HCEC 1CT (cell line): ENCODE measurements at regions not wholly inside any gene's neighbourhood (a gene's known extent, or its start where the extent isn't known, plus 50 kb on each side); places are given as distances from the start of the nearest gene placed in this dataset.

ENCODE experiments used
- DNase-seq: peaks from one replicate; pipeline ENCODE4 v3.0.0-alpha.2; 2017

GRCh38 chr5:57332361-57332760 lies 150.2 kb downstream of the ACTBL2 start:
- DNase-seq: no peak

- DNase-seq: no peak
Measured at GRCh38 chr5:57327561-57328367, 153.9 kb downstream of the GPBP1 start.

DNA sequence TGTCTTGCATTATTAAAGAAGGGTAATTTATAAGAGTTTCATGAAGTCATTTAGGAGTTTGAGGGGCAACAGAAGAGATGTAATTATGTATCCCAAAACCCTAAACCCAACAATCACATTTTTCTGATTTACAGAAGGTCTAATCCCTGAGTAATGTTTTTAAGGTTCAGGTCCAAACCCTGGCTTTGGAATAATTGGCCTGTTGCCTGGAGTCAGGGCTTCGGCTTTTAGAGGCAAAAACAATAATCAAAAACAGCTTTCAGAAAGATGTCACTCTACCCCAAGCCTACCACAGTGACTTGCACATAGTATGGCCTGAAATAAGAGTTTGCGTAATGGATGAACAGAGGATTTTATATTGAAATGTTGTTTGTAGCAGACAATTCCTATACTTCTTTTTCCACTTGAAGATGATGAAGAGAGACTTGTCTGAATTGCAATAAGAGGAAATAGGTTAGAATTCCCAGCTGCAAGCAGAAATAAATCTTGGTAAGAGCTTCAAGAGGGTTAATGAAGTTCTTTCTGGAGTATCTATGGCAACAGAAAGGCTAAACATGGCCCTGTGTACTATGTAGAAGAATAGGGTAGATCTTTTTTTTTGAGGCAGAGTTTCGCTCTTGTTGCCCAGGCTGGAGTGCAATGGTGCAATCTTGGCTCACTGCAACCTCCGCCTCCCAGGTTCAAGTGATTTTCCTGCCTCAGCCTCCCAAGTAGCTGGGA lies 152.0 kb downstream of the GPBP1 start:
- no peak for DNase-seq

DNA sequence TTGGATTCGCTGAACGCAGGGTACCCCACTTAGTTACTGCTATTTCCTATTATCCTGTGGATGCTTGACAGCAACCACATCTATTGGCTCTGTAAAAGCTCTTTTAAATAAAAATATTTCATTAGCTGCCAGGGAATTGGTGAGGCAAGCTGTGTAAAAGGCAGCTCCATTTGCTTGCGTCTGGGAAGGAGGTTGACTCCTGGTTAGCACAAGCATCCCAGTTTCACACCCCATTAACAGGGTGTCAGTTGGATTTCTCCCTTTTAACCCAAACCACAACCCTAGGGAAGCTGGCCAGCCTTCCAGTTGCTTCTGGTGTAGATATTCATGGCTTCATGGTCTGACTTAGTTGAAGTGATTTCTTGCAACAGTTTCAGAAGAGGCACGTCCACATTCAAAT lies 151.0 kb downstream of the GPBP1 start:
- no peak for DNase-seq

- no peak for DNase-seq
Measured at GRCh38 chr5:57324181-57324580, 150.3 kb downstream of the GPBP1 start.

DNA sequence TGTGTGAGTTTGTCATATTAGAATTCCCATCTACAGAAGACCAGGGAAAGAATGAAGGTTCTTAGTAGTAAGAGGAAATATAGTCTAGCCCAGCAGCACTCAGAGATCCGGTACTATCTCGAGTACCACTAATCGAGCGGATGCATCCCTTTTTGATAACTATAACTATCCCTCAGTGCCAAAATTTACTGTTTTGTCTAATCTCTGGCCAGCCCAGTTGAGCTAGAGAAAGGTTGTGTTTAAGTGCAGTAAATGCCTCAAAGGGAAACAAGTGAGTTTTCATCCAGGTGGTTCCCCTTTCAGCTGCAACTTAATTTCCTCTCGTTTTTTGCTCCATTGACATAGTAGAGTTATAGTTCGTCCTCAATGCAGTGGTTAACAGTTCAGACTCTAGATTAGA lies 146.7 kb downstream of the GPBP1 start:
- DNase-seq: no peak

DNA sequence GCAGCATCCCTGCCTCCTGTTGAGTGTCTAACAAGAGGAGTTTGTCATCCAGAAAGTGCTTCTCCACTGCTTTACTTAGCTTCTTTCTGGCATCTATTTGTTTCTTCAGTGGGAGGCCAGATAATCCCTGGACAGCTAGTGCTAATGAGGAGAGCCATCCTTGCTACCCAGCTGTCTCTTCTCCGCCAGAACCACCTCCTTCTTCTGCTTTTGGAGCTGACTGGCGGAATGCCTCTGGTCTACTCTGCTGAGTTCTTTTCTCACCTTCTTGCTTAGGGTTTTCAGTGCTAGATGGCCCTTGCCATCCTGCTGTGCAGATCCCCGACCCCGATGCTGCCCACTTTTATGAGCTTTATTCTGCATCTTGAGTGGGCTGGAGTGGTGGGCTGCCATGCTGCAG lies 145.8 kb downstream of the GPBP1 start:
- no peak for DNase-seq

- DNase-seq: no peak
Measured at GRCh38 chr5:57318251-57318650, 144.4 kb downstream of the GPBP1 start.

DNA sequence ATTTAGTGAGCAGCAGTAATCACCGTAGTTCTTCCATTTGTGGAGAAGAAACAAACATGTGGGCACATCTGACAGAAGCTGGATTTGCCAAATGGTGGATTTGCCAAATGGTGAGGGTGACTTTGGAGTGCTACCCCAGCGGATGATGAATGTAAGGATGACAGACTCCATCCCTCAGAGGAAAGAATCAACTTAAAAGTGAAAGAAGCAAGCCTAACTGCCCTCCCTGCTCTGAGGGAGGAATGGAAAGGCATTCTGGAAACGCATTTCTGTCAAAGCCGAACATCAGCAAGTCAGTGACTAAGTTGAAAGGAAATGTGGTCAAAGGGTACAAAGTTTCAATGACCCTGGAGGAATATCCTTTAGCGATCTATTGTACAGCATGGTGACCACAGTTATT lies 143.5 kb downstream of the GPBP1 start:
- DNase-seq: peak; percentile 51

DNA sequence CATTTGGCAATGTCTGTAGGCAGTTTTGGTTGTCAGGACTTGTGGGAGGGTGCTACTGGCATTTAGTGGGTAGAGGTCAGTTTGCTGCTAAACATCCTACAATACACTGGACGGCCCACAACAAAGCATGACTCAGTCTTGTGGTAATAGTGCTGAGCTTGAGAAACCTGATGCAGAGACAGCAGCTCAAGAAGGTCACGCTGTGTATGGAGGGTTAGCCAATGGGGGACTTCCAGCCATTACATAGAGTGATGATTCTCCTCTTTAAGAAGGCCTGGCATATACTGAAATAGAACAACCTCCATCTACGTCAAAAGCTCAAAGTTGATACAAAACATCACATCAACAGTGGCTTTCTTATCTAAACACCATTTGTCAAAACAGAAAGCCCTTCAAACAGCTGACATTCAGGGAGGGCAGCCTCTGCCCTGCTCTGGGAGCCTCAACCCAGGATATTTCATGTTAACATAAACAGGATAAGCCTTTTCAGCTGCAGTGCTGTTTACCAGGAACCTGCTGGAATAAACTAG lies 143.0 kb downstream of the GPBP1 start:
- DNase-seq: peak; percentile 93

- no peak for DNase-seq
Measured at GRCh38 chr5:57315941-57316340, 142.1 kb downstream of the GPBP1 start.
